ENCODE measurements at regions not wholly inside any gene's neighbourhood (a gene's known extent, or its start where the extent isn't known, plus 50 kb on each side); places are given as distances from the start of the nearest gene placed in this dataset.
"Not testable (repeated sequence)": the region's sequence is repeated elsewhere in the genome, so short reads cannot be mapped to it uniquely, and the experiment has no call there.

DNA sequence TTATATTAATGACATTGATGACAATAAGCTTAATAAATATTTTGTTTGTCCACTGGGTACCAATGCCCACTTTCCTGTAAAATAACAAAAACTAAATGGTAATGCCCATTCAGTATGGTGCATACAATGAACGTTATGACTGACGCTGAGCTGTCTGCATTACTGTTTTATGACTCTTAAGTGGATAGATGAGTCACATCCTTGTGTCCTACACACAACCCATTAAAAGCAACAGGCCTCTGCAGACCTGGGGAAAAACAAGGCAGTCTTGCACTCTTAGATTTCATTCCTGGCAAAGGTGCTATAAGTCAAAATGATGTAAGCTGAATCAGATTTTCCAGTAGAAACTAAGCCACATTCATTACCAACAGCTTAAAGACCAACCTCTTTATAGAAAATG, 176.3 kb upstream of the TMEM45B start:
- DNase-seq: peak; percentile 88 to 96

DNA sequence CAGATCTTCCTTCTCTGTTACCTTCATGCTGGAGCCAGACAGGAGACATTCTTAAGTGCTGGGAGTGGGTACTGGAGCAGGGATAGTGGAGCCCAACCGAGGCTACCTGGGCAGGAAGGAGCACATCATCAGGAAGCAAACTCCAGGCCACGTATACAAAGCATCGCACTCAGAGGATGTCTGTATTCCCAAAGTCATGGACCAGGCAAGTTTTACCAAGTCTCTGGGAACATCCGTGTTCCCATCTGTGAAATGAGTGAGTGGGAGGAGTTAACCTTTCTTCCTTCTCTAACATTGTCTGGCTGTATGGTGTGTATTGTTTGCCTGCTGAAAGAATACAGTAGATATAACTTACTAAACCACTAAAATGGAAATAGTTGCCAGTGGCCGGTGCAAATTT, 175.0 kb upstream of the TMEM45B start:
- no peak for DNase-seq

DNA sequence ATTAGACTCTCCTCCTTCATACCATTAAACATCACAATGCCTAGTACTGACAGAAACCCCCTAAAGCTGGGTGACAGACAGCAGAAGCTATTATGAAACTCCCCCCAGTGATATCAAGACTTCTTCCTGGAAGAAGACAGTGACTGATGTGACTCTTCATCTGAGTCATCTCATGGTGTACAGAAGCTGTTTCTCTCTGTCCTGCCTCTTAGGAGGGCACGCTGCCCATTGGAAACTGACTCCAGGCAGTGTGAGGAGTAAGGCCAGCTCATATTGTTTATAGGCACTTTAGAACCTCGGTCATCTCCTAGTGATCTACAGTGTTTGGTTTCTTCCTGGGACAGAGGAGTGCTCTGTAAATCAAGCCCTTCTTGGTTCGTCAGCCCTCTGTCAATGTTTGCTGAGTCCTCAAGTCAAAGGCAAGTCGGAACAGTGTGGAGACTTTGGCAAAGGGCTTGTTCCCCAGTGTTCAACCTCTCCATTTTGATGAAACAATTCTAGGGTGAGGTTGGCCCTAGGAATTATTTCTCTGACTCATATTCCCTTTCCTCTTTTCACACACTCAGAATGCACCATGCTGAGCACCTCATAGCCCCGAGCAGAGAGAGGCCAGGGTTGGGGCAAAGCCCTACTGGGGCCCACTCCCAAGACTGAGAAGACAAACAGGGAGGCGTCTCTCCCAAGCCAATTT, 172.5 kb upstream of the TMEM45B start:
- DNase-seq: peak in 1 of 2 experiments; percentile 10

DNA sequence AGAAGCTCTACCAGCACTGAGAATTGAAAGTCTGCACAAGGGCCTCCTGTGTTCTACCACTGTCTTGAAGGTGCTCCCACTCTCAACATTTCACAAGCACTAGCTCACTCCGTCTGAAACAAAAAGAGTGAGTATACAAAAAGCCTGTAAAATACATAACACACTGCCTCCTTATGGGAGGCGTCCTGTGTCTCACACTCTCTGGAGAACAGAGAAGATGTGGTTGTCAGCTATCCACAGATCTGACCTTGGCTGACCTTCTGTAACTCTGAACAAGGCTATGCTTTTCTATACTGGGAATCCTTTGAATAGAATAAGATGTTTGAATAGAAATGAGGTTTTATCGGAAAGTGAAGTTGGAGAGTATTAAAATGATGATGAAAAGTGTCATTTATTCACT, 171.3 kb upstream of the TMEM45B start:
- no peak for DNase-seq

DNA sequence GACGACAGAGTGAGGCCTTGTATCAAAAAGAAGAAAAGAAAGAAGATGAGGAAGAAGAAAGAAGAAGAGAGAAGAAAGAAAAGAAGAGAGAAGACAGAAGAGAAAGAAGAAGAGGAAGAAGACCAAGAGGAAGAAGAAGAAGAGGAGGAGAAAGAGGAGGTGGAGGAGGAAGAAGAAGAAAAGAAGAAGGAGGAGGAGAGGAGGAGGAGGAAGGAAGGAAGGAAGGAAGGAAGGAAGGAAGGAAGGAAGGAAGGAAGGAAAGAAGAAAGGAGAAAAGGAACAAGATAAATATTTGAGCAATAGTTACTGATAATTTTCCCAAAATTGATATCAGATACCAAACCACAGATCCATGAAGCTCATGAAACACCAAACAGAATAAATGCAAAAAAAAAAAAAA, 169.7 kb upstream of the TMEM45B start:
- DNase-seq: no peak

DNA sequence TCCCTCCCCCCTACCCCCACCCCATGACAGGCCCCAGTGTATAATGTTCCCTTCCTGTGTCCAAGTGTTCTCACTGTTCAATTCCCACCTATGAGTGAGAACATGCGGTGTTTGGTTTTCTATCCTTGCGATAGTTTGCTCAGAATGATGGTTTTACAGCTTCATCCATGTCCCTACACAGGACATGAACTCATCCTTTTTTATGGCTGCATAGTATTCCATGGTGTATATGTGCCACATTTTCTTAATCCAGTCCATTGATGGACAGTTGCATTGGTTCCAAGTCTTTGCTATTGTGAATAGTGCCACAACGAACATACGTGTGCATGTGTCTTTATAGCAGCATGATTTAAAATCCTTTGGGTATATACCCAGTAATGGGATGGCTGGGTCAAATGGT, 165.6 kb upstream of the TMEM45B start:
- not testable (repeated sequence) for DNase-seq

DNA sequence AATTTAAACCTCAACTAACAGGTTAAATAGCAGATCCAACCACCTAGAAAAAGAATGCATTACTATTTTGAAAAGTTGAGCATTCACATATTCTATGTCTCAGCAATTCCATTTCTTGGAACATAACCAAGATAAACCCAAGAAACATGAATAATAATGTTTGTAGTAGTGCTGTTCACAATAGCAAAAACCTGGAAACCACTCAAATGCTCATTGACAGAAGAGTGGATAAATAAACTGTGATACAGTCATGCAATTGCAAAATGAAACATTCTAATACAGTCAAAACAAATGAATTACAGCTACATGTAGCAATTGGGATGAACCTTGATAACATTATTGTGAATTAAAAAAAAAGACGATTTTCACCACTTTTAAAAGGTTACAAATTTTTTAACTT, 162.8 kb upstream of the TMEM45B start:
- DNase-seq: no peak

DNA sequence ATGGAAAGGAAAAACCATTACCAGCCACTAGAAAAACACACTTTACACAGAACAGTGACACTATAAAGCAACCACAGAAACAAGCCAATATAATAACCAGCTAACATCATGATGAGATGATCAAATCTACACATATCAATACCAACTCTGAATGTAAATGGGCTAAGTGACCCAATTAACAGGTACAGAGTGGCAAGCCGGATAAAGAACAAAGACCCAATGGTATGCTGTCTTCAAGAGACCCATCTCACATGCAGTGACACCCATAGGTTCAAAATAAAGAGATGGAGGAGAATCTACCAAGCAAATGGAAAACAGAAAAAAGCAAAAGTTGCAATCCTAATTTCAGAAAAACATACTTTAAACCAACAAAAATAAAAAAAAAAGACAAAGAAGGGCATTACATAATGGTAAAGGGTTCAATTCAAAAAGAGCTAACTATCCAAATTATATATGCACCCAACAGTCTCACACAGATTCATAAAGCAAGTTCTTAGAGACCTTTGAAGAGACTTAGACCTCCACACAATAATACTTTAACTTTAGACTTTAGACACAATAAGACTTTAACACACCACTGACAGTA, 160.3 kb upstream of the TMEM45B start:
- DNase-seq: no peak

DNA sequence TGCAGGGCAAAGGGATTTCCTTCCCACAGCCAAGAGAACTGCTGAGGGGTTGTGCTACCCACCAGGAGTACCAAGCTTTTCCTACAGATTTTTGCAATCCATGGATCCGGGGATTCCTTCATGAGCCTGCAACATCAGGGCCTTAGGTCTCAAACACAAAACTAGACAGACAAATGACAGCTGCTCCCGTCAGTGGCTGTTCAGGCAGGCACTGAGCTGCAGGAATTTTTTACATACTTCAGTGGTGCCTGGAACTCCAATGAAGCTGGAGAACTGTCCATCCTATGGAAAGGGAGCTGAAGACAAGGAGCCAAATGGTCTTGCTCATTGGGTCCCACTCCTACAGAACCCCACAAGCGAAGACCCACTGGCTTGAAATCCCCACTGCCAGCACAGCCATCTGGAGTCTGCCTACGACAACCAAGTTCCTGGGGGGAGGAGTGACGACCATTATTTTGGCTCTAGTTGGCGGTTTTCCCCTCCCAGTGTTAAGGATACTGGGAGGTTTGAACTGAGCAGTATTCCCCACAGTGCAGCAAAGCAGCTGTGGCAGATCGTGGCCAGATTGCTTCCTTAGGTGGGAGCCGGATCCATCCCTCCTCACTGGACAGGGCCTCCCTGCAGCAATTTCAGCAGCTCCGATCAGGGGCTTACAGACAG, 157.7 kb upstream of the TMEM45B start:
- no peak for DNase-seq

DNA sequence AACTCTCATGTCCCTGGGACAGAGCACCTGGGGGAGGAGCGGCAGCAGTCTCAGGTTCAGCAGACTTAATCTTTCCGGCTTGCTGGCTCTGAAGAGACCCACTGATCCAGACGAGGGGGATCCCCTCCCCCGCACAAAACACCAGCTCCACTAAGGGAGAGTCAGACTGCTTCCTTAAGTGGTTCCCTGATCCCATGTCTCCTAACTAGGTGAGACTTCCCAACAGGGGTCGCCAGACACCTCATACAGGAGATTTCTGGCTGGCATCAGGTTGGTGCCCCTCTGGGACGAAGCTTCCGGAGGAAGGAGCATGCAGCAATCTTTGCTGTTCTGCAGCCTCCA, 157.2 kb upstream of the TMEM45B start:
- DNase-seq: no peak

DNA sequence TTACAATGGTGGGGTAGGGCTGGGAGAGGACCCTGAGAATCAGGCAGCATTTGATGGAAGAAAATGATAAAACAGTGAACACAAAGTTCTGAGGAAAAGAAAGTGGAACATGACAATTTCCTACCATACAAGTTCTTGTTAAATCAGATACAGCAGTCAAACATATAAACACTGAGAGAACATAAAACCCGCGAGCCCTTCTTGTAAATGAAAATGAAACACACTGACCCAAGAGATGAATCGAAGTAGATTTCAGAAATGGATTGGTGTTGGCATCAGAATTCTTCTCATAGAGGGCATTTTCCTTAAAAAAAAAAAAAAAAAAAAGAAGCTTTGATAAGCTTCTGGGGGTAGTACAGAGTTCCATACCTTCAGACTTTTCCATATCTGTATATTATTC, 134.7 kb upstream of the TMEM45B start:
- no peak for DNase-seq

DNA sequence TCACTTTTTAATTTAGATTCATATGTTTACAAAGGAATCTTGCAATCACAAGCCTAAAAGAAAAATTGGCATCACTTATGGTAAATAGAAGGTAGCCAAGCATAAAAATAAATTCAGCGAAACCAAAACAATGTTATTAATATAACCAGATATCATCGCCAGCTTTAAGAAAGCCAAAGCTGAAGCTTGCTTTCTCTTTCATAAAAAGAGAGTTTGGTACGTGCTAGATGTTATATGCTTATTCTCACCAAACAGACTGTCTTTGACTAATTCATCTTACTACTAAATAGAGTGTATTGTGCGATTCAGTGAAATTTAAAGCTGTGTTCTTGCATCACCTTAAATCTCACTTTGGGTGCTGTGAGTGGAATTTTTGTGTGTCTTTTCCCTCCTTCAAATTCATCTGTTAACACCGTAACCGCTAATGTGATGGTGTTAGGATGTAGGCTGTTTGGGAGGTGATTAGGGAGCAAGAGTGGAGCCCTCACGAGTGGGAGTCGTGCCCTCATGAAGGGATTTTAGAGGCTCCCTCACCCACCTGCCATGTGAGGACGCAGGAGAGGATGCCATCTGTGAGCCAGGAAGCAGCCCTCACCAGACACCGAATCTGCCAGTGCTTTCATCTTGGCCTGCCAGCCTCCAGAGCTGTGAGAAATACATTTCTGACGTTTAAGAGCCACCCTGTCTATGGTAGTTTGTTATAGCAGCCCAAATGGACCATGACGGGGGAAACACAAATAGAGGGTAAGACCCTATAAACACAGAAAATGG, 134.1 kb upstream of the TMEM45B start:
- DNase-seq: no peak

DNA sequence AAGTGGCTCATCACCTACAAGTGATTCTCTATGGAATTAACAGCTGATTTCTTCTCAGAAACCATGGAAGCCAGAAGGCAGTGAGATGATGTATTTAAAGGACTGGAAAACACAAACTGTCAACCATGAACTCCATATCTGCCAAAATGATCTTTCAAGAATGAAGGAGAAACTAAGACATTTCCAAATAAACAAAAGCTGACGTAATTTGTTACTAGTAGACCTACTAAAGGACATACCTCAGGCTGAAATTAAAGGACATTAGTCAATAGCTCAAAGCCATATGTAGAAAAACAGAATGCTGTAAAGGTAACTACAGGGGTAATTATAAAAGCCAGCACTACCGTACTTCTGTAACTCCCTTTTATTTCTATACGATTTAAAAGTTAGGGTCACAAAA, 129.4 kb upstream of the TMEM45B start:
- no peak for DNase-seq

DNA sequence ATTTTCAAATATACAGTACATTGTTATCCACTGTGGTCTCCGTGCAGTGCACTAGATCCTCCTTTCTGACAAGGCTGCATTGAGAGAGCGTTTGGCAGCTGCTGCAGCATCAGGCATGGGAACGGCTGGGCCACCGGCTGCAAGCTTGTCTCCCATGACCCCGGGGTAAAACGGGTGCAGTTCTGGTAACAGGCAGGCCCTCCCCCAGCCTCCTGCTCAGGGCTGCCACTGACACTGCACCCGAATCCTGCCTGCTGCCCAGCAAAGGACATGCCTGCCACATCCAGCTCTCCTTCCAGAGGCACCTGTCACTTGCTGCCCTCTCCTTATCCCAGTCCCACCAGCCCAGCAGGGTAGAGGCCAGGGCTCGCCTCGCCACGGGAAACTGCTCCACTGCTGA, 124.5 kb upstream of the TMEM45B start:
- DNase-seq: no peak

DNA sequence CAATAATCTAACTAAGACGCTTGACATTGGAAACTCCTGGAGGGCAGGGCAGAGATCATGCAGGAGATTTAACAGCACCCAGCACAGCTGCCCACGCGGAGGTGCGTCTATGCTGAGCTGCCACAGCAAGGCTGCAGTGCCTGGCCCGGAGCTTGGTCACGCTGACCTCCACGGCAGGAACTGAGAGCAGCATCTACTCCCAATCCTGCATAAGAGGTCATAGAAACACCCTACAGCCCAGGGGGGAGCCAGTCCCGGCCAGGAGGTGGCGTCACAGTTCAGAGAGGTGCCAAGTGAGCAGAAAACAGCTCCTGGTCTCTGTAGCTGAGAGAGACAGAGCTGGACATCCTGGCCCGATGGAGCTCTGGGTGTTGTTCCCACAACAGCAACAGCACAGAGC, 121.1 kb upstream of the TMEM45B start:
- DNase-seq: no peak

DNA sequence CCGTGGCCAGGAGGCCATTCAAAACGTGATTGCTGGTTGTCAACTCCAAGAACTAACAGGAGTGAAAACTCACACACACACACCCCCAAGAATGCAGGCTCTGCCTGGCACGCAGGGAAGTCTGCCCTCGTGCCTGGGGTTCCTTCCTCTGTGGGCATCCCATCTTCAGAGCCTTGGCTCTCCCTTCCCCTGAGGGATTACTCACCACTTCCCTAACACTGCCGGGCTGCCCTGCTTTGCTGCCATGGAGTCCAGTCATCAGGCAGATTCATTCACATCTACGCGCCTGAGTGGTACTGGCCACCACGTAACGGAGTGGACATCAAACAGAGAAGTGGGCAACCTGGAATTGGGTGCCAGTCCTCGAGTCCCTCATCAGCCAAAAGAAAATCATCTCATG, 120.7 kb upstream of the TMEM45B start:
- DNase-seq: no peak

DNA sequence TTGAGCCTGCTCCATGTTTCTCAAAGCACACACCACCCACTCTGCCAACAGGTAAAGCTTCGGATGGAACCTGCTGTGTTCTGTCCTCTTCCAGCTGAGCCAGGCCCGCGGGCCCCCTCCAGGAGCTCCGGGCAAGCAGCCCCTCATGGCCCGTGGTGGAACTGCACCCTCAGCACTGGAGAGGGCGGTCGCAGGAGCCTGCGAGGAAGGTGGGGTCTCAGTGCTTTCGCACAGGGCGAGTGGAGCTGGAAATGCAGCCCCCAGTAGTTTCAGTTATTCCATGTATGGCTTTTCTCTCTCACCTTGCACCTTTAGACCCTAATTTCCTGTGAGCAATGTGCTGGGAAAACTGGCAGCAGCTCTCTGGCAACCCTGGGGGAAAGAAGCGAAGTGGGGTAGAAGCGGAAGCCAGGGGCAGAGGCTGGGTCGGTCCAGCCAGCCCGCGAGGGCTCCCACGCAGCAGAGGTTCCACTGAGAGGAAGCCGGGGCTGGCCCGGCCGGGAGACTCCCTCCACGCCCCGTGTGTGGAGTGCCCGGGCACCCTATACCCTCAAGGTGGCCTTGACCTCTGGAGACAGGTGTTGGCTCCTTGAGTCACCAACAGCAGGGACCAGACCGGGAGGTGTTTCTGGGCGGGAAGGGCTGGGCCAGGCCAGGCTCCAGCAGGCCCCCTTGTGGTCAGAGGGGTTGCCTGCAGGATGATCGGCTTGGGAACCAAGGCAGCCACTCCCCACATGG, 119.9 kb upstream of the TMEM45B start:
- peak in 1 of 2 experiments; percentile 11 for DNase-seq

DNA sequence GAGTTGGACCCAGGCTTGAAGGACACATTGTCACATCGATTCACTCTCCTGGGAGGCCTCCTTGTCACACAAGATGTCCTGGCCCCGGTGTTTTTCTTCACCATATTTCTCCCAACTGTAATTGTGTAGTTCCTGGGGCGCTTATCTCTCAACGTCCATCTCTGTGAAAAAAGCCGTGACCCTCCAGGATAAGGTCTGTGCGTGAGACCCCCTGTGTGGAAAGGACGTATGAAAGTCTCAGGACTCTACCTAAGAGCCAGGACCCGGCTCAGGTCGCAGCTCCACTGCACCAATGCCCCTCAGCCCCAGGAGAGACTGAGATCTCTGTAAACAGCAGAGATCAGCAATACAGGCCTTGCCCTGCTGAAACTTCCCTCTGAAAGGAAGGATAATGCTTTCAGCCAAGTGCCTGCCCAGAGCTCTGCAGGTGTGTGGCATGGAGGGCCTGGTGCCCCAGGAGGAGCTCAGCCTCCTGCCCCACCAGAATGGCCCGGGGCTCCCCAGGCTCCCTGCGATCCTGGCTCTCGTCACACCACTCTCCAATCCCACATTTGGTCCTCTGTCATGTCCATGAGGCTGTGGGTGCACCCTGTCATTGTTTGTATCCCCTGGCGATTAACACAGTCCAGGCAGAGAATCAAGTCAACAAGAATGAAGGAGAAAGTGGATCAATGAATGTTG, 119.2 kb upstream of the TMEM45B start:
- no peak for DNase-seq

DNA sequence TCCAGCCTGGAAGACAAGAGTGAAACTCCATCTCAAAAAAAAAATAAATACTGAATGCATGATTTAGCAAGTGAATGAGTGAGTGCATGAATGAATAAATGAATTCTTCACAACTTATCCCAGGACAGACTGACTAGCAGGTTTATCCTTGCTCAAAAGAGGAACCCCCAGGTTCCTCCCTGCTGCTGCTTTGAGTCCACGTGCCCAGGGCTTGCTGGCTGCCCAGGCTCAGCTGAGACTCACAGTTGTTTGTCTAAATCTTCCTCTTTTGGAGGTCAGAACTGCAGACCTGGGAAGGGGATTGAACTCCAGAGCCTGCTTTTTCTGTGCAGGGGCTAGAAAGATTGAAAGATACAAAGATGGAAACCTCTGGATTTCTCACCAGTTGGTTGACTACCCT, 117.4 kb upstream of the TMEM45B start:
- no peak for DNase-seq

DNA sequence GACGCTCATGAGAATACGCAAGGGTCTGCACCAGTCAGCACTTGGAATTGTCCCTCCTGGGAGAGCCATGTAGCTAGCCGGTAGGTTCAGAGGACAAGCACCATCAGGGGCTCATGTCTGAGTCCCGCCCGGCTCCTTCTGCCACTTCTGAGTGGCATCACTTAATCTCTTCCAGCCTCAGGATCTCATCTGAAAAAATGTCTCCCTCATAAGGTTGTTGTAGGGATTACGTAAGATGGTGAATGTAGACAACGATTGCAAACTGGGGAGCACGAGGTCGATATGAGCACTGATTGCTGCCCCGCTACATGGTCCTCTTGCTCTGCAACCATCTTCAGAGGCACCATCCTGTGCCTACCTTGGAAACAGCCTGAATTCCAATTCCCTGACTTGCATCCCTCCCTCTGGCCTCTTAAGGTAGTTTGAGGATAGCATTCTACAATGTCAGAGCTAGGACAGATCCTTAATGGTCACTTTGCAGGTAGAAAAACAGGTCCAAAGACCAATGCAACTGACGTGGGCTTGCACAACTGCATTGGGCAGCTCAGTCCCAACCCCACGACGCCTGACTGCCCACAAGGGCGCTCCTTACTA, 115.8 kb upstream of the TMEM45B start:
- DNase-seq: no peak

DNA sequence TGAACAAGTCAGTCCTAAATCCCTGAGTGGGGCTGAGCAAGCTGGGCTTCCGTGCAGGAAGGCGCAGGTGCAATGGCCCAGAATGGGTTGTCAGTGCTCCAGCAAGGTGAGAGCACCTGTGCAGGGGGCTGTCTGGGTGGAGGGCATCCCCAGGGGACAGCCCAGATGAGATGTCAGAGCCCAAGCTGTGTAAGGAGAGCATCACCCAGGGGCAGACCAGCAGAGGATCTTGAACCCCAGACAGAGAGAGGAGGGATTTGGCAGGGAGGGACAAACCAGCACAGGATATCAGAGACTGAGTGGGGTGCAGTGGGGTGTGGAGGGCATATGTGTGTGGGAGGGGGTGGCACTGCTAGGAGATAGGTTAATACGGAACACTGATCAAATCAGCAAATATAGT, 114.9 kb upstream of the TMEM45B start:
- no peak for DNase-seq

DNA sequence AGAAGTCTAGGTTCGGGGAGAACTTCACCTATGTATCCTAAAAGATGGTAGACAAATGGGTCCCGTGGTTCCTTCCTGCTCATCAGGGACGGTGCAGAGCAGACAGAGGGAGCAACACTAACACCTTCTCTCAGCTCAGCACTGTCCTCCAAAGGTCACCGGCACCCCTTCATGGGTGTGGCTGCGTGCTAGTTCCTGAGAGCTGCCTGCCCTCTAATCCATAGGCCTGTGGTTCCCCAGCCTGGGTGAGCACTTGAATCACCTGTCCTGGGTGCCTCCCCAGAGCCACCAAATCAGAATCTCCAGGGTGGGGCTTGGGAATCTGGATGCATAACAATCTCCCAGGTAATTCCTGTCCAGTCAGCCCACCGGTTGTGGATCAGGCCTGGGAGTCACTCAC, 113.9 kb upstream of the TMEM45B start:
- DNase-seq: no peak

All from SW 1271 (cell line).